HG03060 (cell line): ENCODE measurements at regions not wholly inside any gene's neighbourhood (a gene's known extent, or its start where the extent isn't known, plus 50 kb on each side); places are given as distances from the start of the nearest gene placed in this dataset.

Experiments used
- ATAC-seq: cut with Tn5 transposase; IDR thresholded peaks from one replicate; pipeline ENCODE4 v1.9.1; 2021; ENCODE audit warnings: low read depth, moderate number of reproducible peaks; ENCODE audit not compliant: unreplicated experiment

DNA sequence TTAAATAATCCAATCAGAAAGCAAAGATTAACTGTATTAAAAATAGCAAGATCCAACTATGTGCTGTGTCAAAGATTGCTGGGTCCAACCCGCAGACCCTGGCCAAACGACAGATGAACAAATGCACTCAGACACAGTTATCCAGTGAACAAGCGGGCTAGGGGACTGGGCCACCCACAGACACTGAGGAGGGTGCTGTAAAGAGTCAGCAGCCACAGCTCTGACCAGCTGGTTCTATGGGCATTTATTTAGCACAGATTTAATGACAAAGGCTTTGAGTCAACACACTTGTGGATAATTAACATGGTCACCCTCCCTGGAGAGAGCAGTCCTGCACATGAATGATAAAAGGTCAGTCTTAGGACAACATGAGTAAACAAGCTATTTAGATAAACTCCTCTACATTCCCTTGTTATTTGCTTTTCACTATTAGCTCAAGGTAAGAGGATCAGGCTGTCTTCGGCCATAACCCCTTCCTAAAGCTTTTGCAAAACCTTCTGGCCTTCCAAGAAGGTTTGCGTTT is 424.9 kb downstream of the HINT1 start:
- no peak for ATAC-seq

- no peak for ATAC-seq
Measured at GRCh38 chr5:130731839-130732238, 433.2 kb downstream of the HINT1 start.

GRCh38 chr5:130729541-130729940 is 435.5 kb downstream of the HINT1 start:
- no peak for ATAC-seq

GRCh38 chr5:130727830-130728229 is 437.2 kb downstream of the HINT1 start:
- ATAC-seq: no peak

DNA sequence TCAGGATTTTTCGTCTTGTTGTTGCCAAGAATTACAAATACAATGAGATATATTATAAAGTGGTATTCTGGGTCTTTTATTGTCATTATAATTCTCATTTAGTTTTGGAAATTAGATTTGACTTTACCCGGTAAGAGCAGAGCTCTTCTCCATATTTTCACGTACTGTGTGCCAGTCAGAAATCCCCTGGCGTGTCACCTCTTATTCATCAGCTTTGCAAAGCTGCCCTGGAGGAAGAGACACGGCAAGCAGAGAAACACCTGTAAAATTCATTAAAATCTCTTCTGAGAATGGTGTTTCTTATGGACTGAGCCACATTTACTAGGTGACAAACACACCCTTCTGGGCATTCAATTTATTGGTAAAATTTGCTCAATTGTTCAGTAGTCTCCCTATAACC is 440.4 kb downstream of the HINT1 start:
- no peak for ATAC-seq

DNA sequence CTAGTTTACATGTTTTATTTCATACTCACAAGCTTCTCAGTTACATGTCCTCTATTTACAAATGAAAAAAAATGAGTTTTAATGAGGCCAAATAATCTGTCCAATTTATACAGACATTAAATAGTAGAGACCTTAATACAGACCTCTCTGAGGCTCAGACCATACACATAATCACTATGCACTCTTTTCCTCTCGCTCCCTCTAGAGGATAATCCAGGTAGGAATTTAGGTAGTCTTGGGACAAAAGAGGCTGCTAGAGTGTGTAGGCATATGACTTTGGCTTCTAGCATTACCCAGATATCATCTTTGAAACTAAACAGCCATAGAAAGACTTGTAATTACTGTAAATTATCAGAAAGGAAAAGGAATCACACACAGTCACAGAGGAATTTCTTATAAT is 444.7 kb downstream of the HINT1 start:
- no peak for ATAC-seq

- ATAC-seq: no peak
Measured at GRCh38 chr5:130715541-130715940, 449.5 kb downstream of the HINT1 start.

DNA sequence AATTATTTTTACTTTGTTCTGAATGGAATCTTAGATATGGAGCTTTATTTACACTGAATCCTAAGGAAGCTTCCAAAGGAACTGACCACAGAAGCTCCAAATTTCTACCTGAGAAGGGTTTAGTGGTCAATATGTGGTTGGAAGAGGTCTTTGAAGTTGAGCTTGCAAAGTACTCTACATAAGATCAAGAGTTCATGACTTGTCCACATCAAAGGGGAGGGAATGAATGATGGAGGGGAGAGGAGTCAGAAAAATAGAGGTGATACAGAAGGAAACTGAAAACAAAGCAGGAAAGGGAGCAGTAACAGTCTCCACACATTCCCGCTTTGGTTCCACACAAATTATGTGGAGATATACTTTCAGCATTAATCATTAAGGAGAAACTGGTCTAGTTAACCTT is 450.9 kb downstream of the HINT1 start:
- no peak for ATAC-seq

DNA sequence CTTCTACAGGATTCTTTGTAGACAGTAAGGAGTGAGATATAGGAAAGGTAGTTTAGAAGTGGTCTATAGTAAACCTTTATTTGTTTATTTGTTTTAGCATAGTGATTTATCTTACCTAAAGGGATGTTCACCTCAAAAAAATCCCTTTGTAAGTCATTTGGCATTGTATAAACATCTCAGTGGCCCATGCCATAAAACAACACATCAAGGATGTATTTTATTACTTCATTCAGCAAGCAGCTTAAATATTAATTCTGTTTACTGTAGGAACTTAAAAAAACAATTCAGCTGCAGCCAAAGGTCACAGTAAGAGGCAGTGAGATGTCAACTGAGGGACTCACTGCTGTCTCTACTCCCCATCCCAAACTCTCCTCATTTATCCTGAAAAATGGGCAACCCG is 452.7 kb downstream of the HINT1 start:
- ATAC-seq: no peak

DNA sequence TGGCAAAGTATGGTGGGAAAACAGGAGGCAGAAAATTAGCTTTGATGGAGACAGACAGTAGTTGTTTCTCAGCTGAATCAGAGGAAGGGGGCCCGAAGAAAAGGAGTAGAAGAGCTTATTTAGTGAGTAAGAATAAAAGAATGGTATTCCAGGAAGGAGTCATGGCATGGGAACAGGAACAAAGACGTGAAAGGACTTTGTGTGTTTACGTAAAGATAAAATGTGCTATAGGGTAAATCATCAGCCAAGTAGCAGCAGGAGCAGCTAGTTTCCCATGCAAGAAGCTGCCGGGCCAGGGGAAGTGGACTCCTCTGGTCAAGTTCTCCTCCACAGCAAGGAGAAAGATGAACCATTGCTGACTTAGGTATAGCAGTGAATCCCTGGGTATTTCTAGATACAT is 454.5 kb downstream of the HINT1 start:
- ATAC-seq: no peak

DNA sequence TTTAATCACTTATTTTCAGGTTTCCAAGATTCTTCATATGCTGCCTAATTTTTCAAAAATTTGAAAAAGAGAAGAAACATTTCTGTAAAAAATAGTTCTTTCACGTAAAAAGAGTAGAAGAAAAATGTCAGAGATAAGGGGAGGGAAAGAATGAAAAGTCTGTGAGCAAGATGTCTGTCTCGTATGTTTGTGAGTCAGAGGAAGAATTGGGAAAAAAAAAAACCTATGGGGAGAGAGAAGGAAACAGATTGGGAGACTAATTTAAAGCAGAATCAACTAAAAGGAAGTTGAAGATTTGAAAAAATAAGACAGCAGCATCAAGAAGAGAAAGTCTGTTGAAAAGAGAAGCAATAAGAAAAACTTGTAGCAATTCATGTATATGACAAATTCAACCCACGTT is 456.3 kb downstream of the HINT1 start:
- no peak for ATAC-seq

- ATAC-seq: no peak
Measured at GRCh38 chr5:130706696-130707095, 458.4 kb downstream of the HINT1 start.

- ATAC-seq: no peak
Measured at GRCh38 chr5:130705368-130705767, 459.7 kb downstream of the HINT1 start.

- no peak for ATAC-seq
Measured at GRCh38 chr5:130693509-130693908, 471.5 kb downstream of the HINT1 start.

GRCh38 chr5:130692770-130693169 is 472.3 kb downstream of the HINT1 start:
- ATAC-seq: no peak

DNA sequence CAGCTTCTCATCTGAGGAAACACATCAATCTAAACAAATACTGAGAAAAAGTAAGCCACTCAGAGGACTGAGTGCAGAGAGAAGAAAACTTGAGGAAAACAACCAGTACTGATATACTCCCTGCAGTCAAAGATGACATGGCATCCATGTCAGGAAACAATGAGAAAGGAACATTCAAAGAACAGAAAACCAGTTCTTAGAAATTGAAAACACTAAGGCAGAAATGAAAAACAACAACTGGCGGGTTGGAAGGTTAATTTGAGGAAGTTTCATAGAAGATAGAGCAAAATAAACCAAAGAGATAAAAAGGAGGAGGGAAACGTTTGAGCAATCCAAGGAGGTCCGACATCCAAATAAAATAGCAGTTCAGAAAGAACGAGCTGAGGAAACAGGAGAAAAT is 475.2 kb downstream of the HINT1 start:
- no peak for ATAC-seq

DNA sequence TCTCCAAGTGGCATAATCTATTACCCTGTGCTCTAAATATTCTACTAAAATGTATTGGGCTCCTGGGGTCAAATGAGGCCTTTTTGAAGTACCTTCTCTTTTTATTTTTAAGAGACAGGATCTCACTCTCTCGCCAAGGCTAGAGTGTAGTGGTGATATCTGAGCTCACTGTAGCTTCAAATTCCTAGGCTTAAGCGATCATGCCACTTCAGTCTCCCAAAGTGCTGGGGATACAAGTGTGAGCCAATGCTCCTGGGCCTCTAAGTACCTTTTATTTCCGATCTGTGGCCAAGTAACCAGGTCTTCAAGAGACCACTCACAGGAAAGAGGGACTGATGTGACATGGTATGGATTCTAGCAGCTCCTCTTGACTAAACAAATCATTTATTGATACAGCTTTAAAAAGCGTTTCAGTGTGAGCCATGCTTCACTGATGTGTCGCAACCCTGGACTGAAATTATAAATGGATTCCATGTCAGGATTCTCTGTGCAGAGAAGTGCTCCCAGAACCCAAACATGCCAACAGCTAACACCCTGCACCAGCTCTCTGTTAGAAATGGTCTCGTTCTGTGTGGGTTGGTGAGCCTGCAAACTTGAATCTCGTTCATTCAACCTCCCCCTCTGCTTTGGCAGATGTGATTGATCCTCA is 477.8 kb downstream of the HINT1 start:
- ATAC-seq: no peak

DNA sequence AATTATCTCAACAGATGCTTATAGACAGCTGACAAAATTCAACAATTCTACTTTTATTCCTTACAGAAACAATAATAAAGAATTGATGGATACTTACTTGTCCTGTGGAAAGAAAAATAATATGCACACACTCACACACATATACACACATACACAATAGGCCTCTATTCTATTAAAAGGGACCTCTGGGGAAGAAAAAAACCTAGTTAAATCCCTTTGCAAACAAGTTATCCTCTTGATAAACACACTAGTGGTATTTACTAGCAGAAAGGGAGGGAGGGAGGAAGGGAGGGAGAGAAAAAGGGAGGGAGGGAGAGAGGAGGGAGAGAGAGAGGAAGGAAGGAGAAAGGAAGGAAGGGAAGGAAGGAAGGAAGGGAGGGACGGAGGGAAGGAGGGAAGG is 486.4 kb downstream of the HINT1 start:
- ATAC-seq: no peak

- ATAC-seq: no peak
Measured at GRCh38 chr5:130666462-130666861, 498.6 kb downstream of the HINT1 start.

DNA sequence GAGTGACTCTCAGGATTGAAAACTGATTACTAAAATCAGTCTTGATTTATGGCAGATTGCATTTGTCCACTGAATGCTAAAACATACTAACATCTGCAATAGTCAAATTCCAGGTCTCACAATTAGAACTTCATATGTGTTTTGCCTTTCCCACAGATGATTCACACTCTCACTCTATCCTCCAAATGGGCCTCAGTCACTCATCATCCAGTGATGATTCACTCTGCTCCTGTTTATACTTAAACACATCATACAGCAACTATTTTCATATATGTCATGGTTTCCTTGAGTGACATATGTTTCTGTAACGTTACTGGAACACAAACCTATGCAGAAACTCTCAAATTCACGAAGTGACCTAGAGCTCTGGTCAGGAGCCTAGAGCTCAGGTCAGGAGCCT is 512.9 kb downstream of the HINT1 start:
- no peak for ATAC-seq

GRCh38 chr5:130651440-130651839 is 513.6 kb downstream of the HINT1 start:
- no peak for ATAC-seq

- ATAC-seq: no peak
Measured at GRCh38 chr5:130643321-130643720, 521.7 kb downstream of the HINT1 start.

DNA sequence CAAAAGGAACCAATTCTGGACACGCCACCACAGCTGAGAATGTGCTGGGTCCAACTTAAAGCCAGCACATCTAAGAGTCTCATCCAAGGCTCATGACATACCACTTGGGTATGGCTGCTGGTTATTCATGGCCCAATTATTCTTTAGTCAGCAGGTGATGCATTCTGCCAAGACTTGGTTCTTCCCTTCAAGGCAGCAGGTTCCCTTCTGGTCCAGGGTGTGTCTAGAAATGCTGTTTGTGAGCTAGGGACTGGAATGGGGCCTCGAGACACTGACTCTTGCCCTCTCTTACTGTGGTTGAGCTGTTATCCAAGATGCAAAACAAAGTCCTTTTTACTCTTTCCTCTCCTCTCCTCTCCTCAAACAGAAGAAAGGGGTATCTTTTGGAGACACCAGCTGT is 522.6 kb downstream of the HINT1 start:
- ATAC-seq: no peak
